Neural cell (in vitro differentiated cells): ENCODE measurements at regions not wholly inside any gene's neighbourhood (a gene's known extent, or its start where the extent isn't known, plus 50 kb on each side); places are given as distances from the start of the nearest gene placed in this dataset.

Experiments used
- EP300 ChIP-seq: fragments of 450-650 bp; conservative IDR thresholded peaks from 2 replicates; pipeline ENCODE4 v1.6.1; 2014; ENCODE audit warnings: antibody characterized with exemption, mild to moderate bottlenecking, moderate library complexity; ENCODE audit not compliant: poor library complexity, severe bottlenecking
- EZH2 ChIP-seq: fragments of 200-600, 300-800 bp; shearing (Covaris generic), sonication (generic); IDR thresholded peaks from 2 replicates; pipeline ENCODE4 v1.6.1; 2014; ENCODE audit warnings: antibody characterized with exemption, low read length, borderline replicate concordance, mild to moderate bottlenecking; ENCODE audit not compliant: insufficient read depth, poor library complexity, severe bottlenecking
- POLR2AphosphoS5 ChIP-seq: IDR thresholded peaks from 2 replicates; pipeline ENCODE4 v1.6.1; 2012
- RAD21 ChIP-seq: fragments of 450-650 bp; conservative IDR thresholded peaks from 2 replicates; pipeline ENCODE4 v1.6.1; 2014; ENCODE audit warnings: antibody characterized with exemption, mild to moderate bottlenecking, moderate library complexity
- TAF1 ChIP-seq: IDR thresholded peaks from 2 replicates; pipeline ENCODE4 v1.6.1; 2012; ENCODE audit warnings: low read depth
- TF ChIP-seq, protein P1 (sequence below): fragments of 450-650 bp; IDR thresholded peaks from 2 replicates; pipeline ENCODE4 v1.5.1; 2014; ENCODE audit warnings: antibody characterized with exemption, mild to moderate bottlenecking, moderate library complexity; ENCODE audit not compliant: poor library complexity, severe bottlenecking

GRCh38 chr16:22641131-22641628 is 130.5 kb downstream of the NPIPB5 start:
- TF ChIP-seq, protein P1, sequence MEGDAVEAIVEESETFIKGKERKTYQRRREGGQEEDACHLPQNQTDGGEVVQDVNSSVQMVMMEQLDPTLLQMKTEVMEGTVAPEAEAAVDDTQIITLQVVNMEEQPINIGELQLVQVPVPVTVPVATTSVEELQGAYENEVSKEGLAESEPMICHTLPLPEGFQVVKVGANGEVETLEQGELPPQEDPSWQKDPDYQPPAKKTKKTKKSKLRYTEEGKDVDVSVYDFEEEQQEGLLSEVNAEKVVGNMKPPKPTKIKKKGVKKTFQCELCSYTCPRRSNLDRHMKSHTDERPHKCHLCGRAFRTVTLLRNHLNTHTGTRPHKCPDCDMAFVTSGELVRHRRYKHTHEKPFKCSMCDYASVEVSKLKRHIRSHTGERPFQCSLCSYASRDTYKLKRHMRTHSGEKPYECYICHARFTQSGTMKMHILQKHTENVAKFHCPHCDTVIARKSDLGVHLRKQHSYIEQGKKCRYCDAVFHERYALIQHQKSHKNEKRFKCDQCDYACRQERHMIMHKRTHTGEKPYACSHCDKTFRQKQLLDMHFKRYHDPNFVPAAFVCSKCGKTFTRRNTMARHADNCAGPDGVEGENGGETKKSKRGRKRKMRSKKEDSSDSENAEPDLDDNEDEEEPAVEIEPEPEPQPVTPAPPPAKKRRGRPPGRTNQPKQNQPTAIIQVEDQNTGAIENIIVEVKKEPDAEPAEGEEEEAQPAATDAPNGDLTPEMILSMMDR: no peak
- TF ChIP-seq RAD21 (no peak), TAF1 (no peak), EZH2 (no peak), POLR2AphosphoS5 (no peak), EP300 (no peak)
